B cell (primary cell): ENCODE measurements at regions not wholly inside any gene's neighbourhood (a gene's known extent, or its start where the extent isn't known, plus 50 kb on each side); places are given as distances from the start of the nearest gene placed in this dataset.

Source experiments
- CTCF ChIP-seq: fragments of 200-600 bp; IDR thresholded peaks from one replicate; pipeline ENCODE4 v1.8.0; 2022; ENCODE audit warnings: antibody characterized with exemption, mild to moderate bottlenecking
- EZH2 ChIP-seq: IDR thresholded peaks from 2 replicates; pipeline ENCODE4 v1.6.1; 2012; ENCODE audit warnings: borderline replicate concordance, low read depth, mild to moderate bottlenecking, moderate library complexity, low read length; ENCODE audit not compliant: insufficient read depth, poor library complexity, severe bottlenecking

DNA sequence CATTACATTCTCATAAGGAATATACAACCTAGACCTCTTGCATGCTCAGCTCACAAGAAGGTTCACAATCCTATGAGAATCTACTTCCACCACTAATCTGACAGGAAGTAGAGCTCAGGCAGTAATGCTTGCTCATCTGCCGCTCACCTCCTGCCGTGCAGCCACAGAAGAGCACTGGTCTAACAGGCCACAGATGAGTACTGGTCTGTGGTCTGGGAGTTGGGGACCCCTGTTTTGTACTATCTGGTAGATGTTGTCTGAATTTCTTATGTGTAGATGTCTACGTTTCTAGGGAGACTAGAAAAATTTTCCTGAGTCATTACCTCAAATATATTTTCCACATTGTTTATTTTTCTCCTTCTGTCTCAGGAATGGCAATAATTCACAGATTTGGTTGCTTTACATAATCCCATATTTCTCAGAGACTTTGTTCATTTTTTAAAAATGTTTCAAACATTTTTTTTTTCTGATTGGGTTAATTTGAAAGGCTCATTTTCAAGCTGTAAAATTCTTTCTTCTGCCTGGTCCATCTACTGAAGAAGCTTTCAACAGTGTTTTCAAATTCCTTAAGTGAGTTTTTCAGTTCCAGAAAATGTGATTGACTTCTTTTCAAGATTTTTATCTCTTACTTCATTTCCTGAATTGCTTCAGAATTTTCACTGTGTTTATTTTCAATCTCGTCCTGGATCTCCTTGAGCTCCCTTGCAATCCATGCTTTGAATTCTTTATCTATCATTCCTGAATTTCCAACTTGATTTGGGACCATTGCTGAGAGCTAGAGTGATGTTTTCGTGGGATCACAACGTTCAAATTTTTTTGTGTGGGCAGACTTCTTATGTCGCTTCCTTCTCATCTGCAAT is 1322.2 kb downstream of the PCDH9 start:
- TF ChIP-seq CTCF, result no peak
- TF ChIP-seq EZH2, result no peak
